ENCODE measurements at regions not wholly inside any gene's neighbourhood (a gene's known extent, or its start where the extent isn't known, plus 50 kb on each side); places are given as distances from the start of the nearest gene placed in this dataset.
A peak's percentile ranks its signal among the peaks of the same experiment; 100 is the strongest.
"Not testable (repeated sequence)": the region's sequence is repeated elsewhere in the genome, so short reads cannot be mapped to it uniquely, and the experiment has no call there.

GRCh38 chr16:85275533-85276249 is 163.4 kb upstream of the CIBAR2 start:
- peak in 1 of 2 experiments; percentile 10 for DNase-seq (ENCODE audit: low read depth in 2 of 2)

- DNase-seq (ENCODE audit: low read depth in 2 of 2), result no peak
Measured at GRCh38 chr16:85276258-85276657, 164.0 kb upstream of the CIBAR2 start.

- DNase-seq (ENCODE audit: low read depth in 2 of 2), result no peak
Measured at GRCh38 chr16:85276721-85277120, 164.4 kb upstream of the CIBAR2 start.

GRCh38 chr16:85278839-85279238 is 166.6 kb upstream of the CIBAR2 start:
- no peak for DNase-seq (ENCODE audit: low read depth in 2 of 2)

GRCh38 chr16:85279402-85279801 is 167.1 kb upstream of the CIBAR2 start:
- no peak for DNase-seq (ENCODE audit: low read depth in 2 of 2)

GRCh38 chr16:85279825-85280545 is 167.7 kb upstream of the CIBAR2 start:
- DNase-seq (ENCODE audit: low read depth in 2 of 2), result no peak

GRCh38 chr16:85281181-85281580 is 168.9 kb upstream of the CIBAR2 start:
- no peak for DNase-seq (ENCODE audit: low read depth in 2 of 2)

GRCh38 chr16:85282842-85283241 is 170.6 kb upstream of the CIBAR2 start:
- DNase-seq (ENCODE audit: low read depth in 2 of 2), result no peak

- DNase-seq (ENCODE audit: low read depth in 2 of 2), result no peak
Measured at GRCh38 chr16:85283305-85284050, 171.2 kb upstream of the CIBAR2 start.

GRCh38 chr16:85284141-85284817 is 172.0 kb upstream of the CIBAR2 start:
- no peak for DNase-seq (ENCODE audit: low read depth in 2 of 2)

GRCh38 chr16:85285681-85286065 is 173.4 kb upstream of the CIBAR2 start:
- no peak for DNase-seq (ENCODE audit: low read depth in 2 of 2)

GRCh38 chr16:85286066-85286831 is 174.0 kb upstream of the CIBAR2 start:
- peak; percentile 29 to 31 for DNase-seq (ENCODE audit: low read depth in 2 of 2)

- DNase-seq (ENCODE audit: low read depth in 2 of 2), result no peak
Measured at GRCh38 chr16:85286951-85287814, 174.9 kb upstream of the CIBAR2 start.

- not testable (repeated sequence) for DNase-seq (ENCODE audit: low read depth in 2 of 2)
Measured at GRCh38 chr16:85287815-85288109, 175.5 kb upstream of the CIBAR2 start.

GRCh38 chr16:85288341-85288868 is 176.1 kb upstream of the CIBAR2 start:
- DNase-seq (ENCODE audit: low read depth in 2 of 2), result no peak

GRCh38 chr16:85288869-85289660 is 176.8 kb upstream of the CIBAR2 start:
- no peak for DNase-seq (ENCODE audit: low read depth in 2 of 2)

- DNase-seq (ENCODE audit: low read depth in 2 of 2), result no peak
Measured at GRCh38 chr16:85289760-85290625, 177.7 kb upstream of the CIBAR2 start.

- DNase-seq (ENCODE audit: low read depth in 2 of 2), result no peak
Measured at GRCh38 chr16:85290626-85291301, 178.5 kb upstream of the CIBAR2 start.

Data from fibroblast of skin of left biceps (primary cell).